ENCODE measurements at regions not wholly inside any gene's neighbourhood (a gene's known extent, or its start where the extent isn't known, plus 50 kb on each side); places are given as distances from the start of the nearest gene placed in this dataset.

- DNase-seq, result no peak
- no peak for ATAC-seq
Measured at GRCh38 chr4:65202853-65203236, 467.4 kb downstream of the EPHA5 start.

GRCh38 chr4:65202165-65202852 is 468.0 kb downstream of the EPHA5 start:
- H3K36me3 ChIP-seq (ENCODE audit: low read depth), result no peaks in the 10 kb centered on the region
- no peak for DNase-seq
- no peaks in the 10 kb centered on the region for H3K9me3 ChIP-seq
- ATAC-seq, result no peak
- no peak overlapping the region for H3K4me3 ChIP-seq
- TF ChIP-seq CTCF (IDR thresholded peaks at IDR 0.05), result no peak
- no peaks in the 10 kb centered on the region for H3K4me1 ChIP-seq (ENCODE audit: low read depth)
- intact Hi-C loops (cut with DNase I, micrococcal nuclease), result no loop called here

More at GRCh38 chr4:65202853-65203236, 467.4 kb downstream of the EPHA5 start:
- TF ChIP-seq CTCF (IDR thresholded peaks at IDR 0.05), result no peak
- Histone ChIP-seq H3K9me3 (no peaks in the 10 kb centered on the region), H3K4me1 (ENCODE audit: low read depth) (no peaks in the 10 kb centered on the region), H3K4me3 (no peak overlapping the region), H3K36me3 (ENCODE audit: low read depth) (no peaks in the 10 kb centered on the region)
- intact Hi-C loops (cut with DNase I, micrococcal nuclease), result no loop called here

- no peak for DNase-seq
- H3K4me1 ChIP-seq (ENCODE audit: low read depth), result no peaks in the 10 kb centered on the region
- no peaks in the 10 kb centered on the region for H3K36me3 ChIP-seq (ENCODE audit: low read depth)
- no peak overlapping the region for H3K4me3 ChIP-seq
- no peaks in the 10 kb centered on the region for H3K9me3 ChIP-seq
- intact Hi-C loops (cut with DNase I, micrococcal nuclease), result no loop called here
- no peak for TF ChIP-seq CTCF (IDR thresholded peaks at IDR 0.05)
- ATAC-seq, result no peak
Measured at GRCh38 chr4:65195666-65196065, 474.6 kb downstream of the EPHA5 start.

DNA sequence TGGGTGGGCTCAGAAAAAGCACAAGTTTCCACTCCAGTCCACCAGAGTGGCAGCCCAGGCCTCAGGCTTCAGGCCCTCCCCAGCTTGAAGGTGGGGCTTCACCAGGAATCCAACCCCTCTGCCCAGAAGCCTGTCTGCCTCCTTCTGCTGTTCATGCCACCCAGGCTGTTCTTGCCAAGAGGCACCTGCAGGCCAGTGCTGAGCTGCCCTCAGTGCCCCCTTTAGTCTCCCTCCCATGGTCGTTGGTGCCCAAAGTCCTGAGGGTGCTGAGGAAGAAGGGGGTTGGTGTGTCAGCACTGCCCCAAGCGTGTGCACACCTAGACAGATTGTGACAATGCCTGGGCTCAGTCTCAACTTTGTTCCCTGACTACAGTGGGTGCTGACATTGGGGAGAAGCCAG is 475.3 kb downstream of the EPHA5 start:
- intact Hi-C loops (cut with DNase I, micrococcal nuclease), result no loop called here
- DNase-seq, result no peak

DNA sequence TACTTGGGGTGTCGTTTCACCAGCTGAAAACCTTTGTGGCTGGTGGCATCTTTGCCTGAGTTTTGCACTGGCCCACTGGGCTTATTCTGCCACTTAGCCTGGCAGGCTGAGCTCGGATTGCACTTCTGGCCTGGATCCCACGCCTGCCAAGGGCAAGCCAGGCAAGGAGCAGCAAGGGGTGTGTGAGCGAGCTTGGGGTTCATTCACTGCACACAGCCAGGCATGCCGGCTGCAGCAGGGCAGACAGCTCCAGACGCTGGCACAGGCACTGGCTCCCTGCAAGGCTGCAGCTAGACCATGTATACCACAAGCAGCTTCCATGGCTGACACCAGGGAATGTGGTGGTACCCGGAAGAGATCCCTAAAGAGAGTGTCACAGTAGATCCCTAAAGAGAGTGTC is 476.3 kb downstream of the EPHA5 start:
- no peak for TF ChIP-seq CTCF (IDR thresholded peaks at IDR 0.05)
- Histone ChIP-seq H3K36me3 (ENCODE audit: low read depth) (no peaks in the 10 kb centered on the region), H3K4me3 (no peak overlapping the region), H3K4me1 (ENCODE audit: low read depth) (no peaks in the 10 kb centered on the region), H3K9me3 (no peaks in the 10 kb centered on the region)
- ATAC-seq (no peak), DNase-seq (no peak)
- intact Hi-C loops (cut with DNase I, micrococcal nuclease), result no loop called here

More for the DNA sequence above, 475.3 kb downstream of the EPHA5 start:
- H3K4me1 ChIP-seq (ENCODE audit: low read depth), result no peaks in the 10 kb centered on the region
- H3K9me3 ChIP-seq, result no peaks in the 10 kb centered on the region
- no peaks in the 10 kb centered on the region for H3K36me3 ChIP-seq (ENCODE audit: low read depth)
- H3K4me3 ChIP-seq, result no peak overlapping the region
- ATAC-seq, result no peak
- TF ChIP-seq CTCF (IDR thresholded peaks at IDR 0.05), result no peak

- ATAC-seq, result no peak
- Histone ChIP-seq H3K36me3 (ENCODE audit: low read depth) (no peaks in the 10 kb centered on the region), H3K9me3 (no peaks in the 10 kb centered on the region), H3K4me3 (no peak overlapping the region), H3K4me1 (ENCODE audit: low read depth) (no peaks in the 10 kb centered on the region)
- TF ChIP-seq CTCF (IDR thresholded peaks at IDR 0.05), result no peak
- DNase-seq, result no peak
- intact Hi-C loops (cut with DNase I, micrococcal nuclease), result no loop called here
Measured at GRCh38 chr4:65190780-65191179, 479.5 kb downstream of the EPHA5 start.

Data from mucosa of descending colon (tissue), 3 donors.